ENCODE measurements at regions not wholly inside any gene's neighbourhood (a gene's known extent, or its start where the extent isn't known, plus 50 kb on each side); places are given as distances from the start of the nearest gene placed in this dataset.

DNA sequence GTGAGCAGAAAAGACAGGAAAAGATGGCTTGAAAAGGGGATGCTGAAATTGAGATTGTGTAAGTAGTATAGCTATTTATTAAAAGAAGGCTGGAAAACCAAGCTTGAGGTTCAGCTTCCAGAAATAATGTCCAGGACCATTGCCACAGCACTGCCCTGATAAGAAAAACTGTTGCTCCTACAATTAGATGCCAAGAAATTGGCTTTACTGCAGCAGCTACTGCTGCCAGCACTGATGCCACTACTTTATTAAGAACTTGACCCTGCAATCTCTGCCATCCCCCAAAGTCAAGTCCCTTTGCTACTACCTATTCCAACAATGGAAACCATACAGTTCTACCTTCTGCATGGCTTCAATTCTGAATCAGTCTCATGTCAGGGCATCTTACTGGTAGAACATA, 130.0 kb upstream of the VAMP7 start:
- H2AFZ ChIP-seq (ENCODE audit: low read length) = no peak overlapping the region

More for the DNA sequence above, 130.0 kb upstream of the VAMP7 start:
- Histone ChIP-seq H3K18ac (ENCODE audit: insufficient read length, low read depth, low read length) (no peak overlapping the region), H3K27ac (ENCODE audit: insufficient read length, low read depth, low read length) (no peak overlapping the region), H4K5ac (ENCODE audit: insufficient read length, low read depth, low read length) (no peak overlapping the region), H3K79me1 (ENCODE audit: insufficient read depth, low read depth, low read length, poor library complexity, severe bottlenecking) (no peaks in the 10 kb centered on the region), H3K4ac (ENCODE audit: low read depth, low read length) (no peak overlapping the region), H2AK5ac (ENCODE audit: insufficient read length, low read length) (no peak overlapping the region), H3K9me3 (ENCODE audit: control insufficient read depth, low read depth, low read length) (peaks cover 17% of the 10 kb centered on the region), H4K8ac (replicated peaks; ENCODE audit: insufficient read length, low read depth, low read length) (no peak overlapping the region), H4K91ac (ENCODE audit: insufficient read length, low read depth, low read length) (no peak overlapping the region), H2BK12ac (ENCODE audit: insufficient read length, low read depth, low read length) (no peak overlapping the region), H3K9ac (ENCODE audit: extremely low read depth, insufficient read length, low read length) (no peak overlapping the region), H3K14ac (ENCODE audit: insufficient read depth, low read length) (no peak overlapping the region), H3K23ac (ENCODE audit: insufficient read length, low read depth, low read length) (no peak overlapping the region), H3K56ac (ENCODE audit: insufficient read length, low read depth, low read length) (no peak overlapping the region), H3K79me2 (ENCODE audit: insufficient read depth, low read length) (no peaks in the 10 kb centered on the region), H3K23me2 (ENCODE audit: insufficient read length, low read depth, low read length, poor library complexity, severe bottlenecking) (no peaks in the 10 kb centered on the region), H2BK120ac (ENCODE audit: low read depth, low read length, poor library complexity, severe bottlenecking) (no peak overlapping the region), H3T11ph (ENCODE audit: low read length) (no peak overlapping the region), H4K20me1 (ENCODE audit: control insufficient read depth, insufficient read depth, insufficient read length) (no peaks in the 10 kb centered on the region), H2BK5ac (ENCODE audit: insufficient read length, low read length) (no peak overlapping the region), H3K4me1 (ENCODE audit: insufficient read depth, low read length) (no peaks in the 10 kb centered on the region), H3K27me3 (ENCODE audit: insufficient read depth, low read length) (no peaks in the 10 kb centered on the region), H2BK15ac (ENCODE audit: low read depth, low read length) (no peak overlapping the region), H2BK20ac (ENCODE audit: low read depth, low read length, poor library complexity, severe bottlenecking) (no peak overlapping the region), H3K4me2 (ENCODE audit: insufficient read depth, insufficient read length, low read length) (no peak overlapping the region)
- H3K4me3 Mint-ChIP-seq = no peak overlapping the region
- no peak overlapping the region for H3K27ac Mint-ChIP-seq
- peaks cover 0 to 3% of the 10 kb centered on the region in 2 experiments; a peak in 1 of 4 replicates for H3K4me1 Mint-ChIP-seq
- DNase-seq = no peak
- TF ChIP-seq, protein P1, sequence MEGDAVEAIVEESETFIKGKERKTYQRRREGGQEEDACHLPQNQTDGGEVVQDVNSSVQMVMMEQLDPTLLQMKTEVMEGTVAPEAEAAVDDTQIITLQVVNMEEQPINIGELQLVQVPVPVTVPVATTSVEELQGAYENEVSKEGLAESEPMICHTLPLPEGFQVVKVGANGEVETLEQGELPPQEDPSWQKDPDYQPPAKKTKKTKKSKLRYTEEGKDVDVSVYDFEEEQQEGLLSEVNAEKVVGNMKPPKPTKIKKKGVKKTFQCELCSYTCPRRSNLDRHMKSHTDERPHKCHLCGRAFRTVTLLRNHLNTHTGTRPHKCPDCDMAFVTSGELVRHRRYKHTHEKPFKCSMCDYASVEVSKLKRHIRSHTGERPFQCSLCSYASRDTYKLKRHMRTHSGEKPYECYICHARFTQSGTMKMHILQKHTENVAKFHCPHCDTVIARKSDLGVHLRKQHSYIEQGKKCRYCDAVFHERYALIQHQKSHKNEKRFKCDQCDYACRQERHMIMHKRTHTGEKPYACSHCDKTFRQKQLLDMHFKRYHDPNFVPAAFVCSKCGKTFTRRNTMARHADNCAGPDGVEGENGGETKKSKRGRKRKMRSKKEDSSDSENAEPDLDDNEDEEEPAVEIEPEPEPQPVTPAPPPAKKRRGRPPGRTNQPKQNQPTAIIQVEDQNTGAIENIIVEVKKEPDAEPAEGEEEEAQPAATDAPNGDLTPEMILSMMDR (conservative IDR thresholded peaks at IDR 0.05) = no peak
- peaks cover 43 to 44% of the 10 kb centered on the region in 2 experiments for H3K9me3 Mint-ChIP-seq
- H3K27me3 Mint-ChIP-seq (ENCODE audit: low read depth) = no peaks in the 10 kb centered on the region; the same call in 1 of the 2 replicates
- H3K36me3 Mint-ChIP-seq (ENCODE audit: insufficient read depth in 1 of 3, low read depth in 3 of 3) = no peaks in the 10 kb centered on the region; a peak in 1 of 7 replicates

Measured in H9 (cell line).